Left lobe of liver (tissue), 2 donors: ENCODE measurements at regions not wholly inside any gene's neighbourhood (a gene's known extent, or its start where the extent isn't known, plus 50 kb on each side); places are given as distances from the start of the nearest gene placed in this dataset.

ENCODE experiments used
- ATAC-seq: fragments of 200-7000 bp; cut with Tn5 transposase; one replicate; pipeline ENCODE4 v1.9.1; 2020; ENCODE audit warnings: mild to moderate bottlenecking, moderate library complexity
- DNase-seq: peaks from one replicate; pipeline ENCODE4 v3.0.0-alpha.2; 2020; ENCODE audit warnings: low spot score
- donor health status: DM: no; HTN: no; CAD: no; lungs with moderate emphysema.
- donor health status: DM: no; HTN: yes; CAD: no.

GRCh38 chr3:22565393-22565792, 637.7 kb upstream of the UBE2E2 start:
- DNase-seq (no peak), ATAC-seq (no peak)

GRCh38 chr3:22568285-22568684, 634.8 kb upstream of the UBE2E2 start:
- ATAC-seq (no peak), DNase-seq (no peak)

- ATAC-seq (no peak), DNase-seq (no peak)
Measured at GRCh38 chr3:22569570-22569969, 633.6 kb upstream of the UBE2E2 start.

- ATAC-seq, result no peak
- DNase-seq, result no peak
Measured at GRCh38 chr3:22581007-22581406, 622.1 kb upstream of the UBE2E2 start.

GRCh38 chr3:22582266-22582665, 620.9 kb upstream of the UBE2E2 start:
- DNase-seq (no peak), ATAC-seq (no peak)

DNA sequence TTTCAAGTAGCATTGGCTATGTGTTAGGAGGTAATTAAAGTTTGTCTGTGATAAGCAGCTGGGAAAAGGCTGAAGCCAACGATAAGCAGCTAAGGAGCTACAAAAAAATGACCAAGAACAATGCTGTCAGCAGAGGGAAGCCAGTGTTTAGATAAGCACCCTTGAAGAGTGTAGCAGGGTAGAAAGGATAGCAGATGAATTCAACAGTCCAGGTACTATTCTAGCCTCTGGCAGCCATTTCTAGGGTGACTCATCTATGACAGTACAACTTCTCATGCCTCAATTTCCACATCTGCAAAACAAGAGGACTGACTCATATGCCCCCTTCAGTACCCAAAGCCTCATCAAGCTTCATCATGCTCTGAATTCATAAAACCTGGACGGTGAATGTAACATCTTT, 617.6 kb upstream of the UBE2E2 start:
- DNase-seq (no peak), ATAC-seq (no peak)

DNA sequence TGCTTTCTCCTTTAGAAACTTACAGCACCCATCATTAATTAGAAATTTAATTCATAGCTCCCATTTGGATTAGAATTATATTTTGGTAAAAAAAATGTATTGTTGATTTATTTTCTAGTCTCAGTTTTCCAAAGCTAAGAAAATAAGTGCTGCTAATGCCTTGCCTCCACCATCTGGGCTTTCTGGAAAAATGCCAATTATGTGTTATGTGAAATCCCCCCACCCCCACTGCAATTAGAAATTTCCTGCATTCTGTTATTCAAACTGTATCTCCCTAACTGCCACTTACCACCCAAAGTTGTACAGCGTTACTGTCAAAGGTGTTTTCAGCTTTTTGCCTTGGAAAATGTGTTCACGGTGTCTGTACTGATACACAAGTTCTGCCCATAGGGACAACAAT, 617.2 kb upstream of the UBE2E2 start:
- DNase-seq, result no peak

DNA sequence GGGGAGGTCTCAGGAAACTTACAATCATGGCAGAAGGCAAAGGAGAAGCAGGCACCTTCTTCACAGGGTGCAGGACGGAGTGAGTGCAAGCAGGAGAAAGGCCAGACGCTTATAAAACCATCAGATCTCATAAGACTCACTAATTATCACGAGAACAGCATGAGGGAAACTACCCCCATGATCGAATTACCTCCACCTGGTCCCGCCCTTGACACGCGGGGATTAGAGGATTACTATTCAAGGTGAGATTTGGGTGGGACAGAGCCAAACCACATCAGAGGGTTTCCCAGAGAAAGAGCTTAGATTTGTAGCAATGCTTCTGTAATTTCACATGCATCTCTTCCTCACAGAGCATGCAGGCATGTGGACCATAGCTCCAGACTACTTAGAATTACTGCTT, 615.7 kb upstream of the UBE2E2 start:
- no peak for DNase-seq
- no peak for ATAC-seq

More for the DNA sequence above, 617.2 kb upstream of the UBE2E2 start:
- ATAC-seq, result no peak

GRCh38 chr3:22593638-22594037, 609.5 kb upstream of the UBE2E2 start:
- ATAC-seq, result no peak
- DNase-seq, result no peak

DNA sequence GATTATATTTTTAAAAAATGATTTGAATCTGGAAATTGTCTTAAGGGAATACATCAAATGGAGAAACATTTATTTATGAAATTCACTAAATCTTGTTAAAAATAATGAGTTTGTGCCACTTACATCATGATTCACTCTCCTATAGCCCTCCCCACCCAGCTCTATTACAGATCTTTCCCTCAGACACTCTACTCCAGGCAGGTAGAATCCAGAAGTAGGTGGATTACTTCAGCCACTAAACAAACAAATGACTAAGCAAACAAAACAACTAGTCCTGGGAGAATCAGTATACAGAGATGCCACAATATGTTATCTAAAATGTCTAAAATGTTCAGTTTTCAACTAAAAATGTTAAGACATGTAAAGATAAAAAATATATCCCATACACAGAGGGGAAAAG, 608.1 kb upstream of the UBE2E2 start:
- ATAC-seq (no peak), DNase-seq (no peak)

GRCh38 chr3:22606461-22606860, 596.7 kb upstream of the UBE2E2 start:
- ATAC-seq (no peak), DNase-seq (no peak)

DNA sequence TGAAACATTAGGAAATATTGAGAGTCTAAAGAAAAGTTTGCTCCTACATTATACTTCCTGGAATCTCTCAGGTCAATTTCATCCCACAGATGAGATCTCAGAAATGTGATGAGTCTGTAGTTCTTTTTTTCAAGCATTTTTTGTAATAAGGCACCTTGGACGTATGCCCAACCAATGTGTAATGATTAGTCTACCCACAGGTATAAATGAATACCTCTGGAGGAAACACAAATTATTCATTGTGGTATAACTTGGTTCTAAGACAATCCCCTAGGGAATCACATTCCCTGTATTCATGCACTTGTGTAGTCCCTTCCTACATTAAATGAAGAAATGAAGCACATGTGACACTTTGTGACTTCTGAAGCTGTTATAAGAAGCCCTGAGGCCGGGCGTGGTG, 596.2 kb upstream of the UBE2E2 start:
- DNase-seq (no peak), ATAC-seq (no peak)

DNA sequence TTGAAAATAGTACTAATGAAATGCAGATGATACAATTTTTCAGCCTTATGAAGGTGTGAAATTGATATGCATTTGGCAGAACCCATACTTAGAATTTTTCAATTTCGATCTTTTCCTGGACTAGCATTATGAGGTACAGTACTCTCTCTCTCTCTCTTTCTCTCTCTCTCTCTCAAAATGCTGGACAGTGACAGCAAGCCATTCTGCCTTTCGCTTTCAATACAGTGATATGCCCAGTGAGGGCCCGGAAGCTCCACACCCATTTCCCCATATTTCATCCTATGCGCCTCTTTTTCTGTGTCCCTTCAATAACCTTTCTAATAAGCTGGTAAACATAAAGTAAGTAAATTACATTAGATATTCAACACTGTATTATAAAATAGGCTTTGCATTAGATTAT, 595.0 kb upstream of the UBE2E2 start:
- no peak for DNase-seq
- ATAC-seq, result no peak

DNA sequence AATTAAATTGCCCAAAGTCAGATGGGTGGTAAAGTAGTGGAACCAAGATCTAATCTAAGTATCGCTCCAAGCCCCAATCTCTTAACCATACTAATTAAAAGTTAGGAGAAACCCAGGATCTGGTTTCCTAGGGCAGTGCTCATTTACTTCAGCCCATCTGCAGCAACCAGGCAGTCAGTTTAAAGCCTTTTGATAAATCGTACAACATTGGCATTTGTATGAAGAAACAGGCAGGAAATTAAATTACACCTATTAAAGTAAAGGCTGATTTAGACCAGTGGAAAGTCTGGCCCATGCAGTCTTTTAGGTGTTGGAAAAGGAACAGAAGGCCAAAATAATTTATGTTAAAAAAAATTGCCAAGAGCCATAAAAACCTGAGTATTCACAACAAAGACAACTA, 594.4 kb upstream of the UBE2E2 start:
- no peak for DNase-seq

GRCh38 chr3:22609139-22609538, 594.0 kb upstream of the UBE2E2 start:
- no peak for ATAC-seq
- no peak for DNase-seq

More for the DNA sequence above, 594.4 kb upstream of the UBE2E2 start:
- no peak for ATAC-seq

GRCh38 chr3:22612927-22613326, 590.2 kb upstream of the UBE2E2 start:
- no peak for ATAC-seq
- DNase-seq, result no peak

DNA sequence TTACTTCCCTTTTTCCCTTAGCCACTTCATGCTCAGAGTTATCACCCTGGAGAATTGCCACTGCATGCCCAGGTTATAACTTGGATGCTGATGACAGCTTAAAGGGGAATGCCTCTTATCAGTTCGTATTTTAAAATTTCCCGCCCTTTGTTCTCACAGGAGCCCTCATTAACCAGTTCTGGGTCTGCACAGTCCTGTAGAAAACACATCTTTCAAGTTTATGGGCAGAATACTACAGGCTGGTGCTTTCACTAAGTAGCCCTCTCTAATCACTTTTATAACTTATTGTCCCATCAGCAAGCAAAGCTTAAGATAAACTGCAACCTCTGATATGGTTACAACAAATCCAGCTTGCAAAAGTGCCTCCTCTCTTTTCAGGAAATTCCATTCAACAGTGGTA, 587.3 kb upstream of the UBE2E2 start:
- DNase-seq, result no peak
- no peak for ATAC-seq

GRCh38 chr3:22617372-22617771, 585.8 kb upstream of the UBE2E2 start:
- DNase-seq, result no peak
- no peak for ATAC-seq

GRCh38 chr3:22620498-22620897, 582.6 kb upstream of the UBE2E2 start:
- no peak for DNase-seq
- no peak for ATAC-seq

GRCh38 chr3:22621205-22621809, 581.8 kb upstream of the UBE2E2 start:
- no peak for ATAC-seq

DNA sequence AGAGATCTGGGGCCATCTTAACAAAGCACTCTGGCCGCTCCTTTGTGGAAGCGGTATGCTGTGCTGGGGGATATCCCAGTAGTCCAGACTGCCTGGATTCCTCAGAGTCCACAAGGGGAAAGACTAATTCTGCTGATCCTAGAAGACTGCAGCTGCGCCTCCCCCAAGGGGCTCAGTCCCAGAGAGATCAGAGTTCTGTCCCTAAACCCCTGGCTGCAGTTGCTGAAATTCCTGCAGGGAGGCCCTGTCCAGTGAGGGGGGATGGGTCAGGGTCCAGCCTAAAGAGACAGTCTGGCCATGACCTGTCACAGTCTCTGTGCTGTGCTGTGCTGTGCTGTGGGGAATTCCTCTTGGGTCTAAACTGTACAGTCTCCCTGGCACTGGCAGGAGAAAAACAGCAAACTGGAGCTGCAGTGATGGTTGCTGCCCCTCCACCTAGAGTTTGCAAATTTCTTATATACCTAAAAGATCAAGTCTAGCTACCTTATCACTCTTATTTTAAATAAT, 575.1 kb upstream of the UBE2E2 start:
- no peak for DNase-seq
- ATAC-seq, result no peak

More at GRCh38 chr3:22621205-22621809, 581.8 kb upstream of the UBE2E2 start:
- no peak for DNase-seq

DNA sequence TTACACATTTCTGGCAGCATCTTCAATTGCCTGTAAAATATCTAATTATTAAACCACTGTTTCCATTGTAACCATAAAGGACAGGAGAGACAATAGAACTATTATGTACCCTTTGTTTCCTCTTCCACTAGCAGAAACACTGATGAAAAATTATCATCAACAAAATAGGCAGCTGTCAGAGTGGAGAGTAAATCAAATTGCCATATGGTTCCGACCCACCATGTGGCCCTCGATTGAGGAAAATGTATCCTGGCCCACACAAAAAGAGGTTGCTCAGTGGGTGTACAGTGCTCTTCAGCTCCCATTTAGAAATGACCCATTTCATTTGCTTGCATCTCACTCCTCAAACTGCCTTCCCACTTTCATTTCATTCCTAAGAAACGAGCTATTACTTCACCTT, 570.6 kb upstream of the UBE2E2 start:
- ATAC-seq, result no peak
- DNase-seq, result no peak

DNA sequence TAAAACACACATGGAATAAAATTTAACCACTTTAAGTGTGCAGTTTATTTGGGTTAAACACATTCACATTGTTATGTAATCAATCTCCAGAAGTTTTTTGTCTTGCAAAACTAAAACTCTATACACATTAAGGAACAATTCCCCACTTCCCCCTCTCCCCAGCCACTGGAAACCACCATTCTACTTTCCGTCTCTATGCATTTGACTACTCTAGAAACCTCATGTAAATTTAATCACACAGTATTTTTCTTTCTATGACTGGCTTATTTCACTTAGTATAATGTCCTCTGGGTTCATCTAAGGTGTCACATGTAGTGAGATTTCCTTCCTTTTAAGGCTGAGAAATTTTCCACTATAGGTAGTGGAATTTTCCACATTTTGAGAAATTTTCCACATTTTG, 568.7 kb upstream of the UBE2E2 start:
- DNase-seq (no peak), ATAC-seq (no peak)
